HCT116 (cell line): ENCODE measurements at regions not wholly inside any gene's neighbourhood (a gene's known extent, or its start where the extent isn't known, plus 50 kb on each side); places are given as distances from the start of the nearest gene placed in this dataset.
"Not testable (repeated sequence)": the region's sequence is repeated elsewhere in the genome, so short reads cannot be mapped to it uniquely, and the experiment has no call there.

ENCODE experiments used
- ATAC-seq: fragments of 200-7000 bp; cut with Tn5 transposase; 2 replicates; pipeline ENCODE4 v1.9.1; 2020; ENCODE audit warnings: mild to moderate bottlenecking, moderate library complexity
- BruUV-seq: library from RNA; stranded (reverse); fragments of 400-500 nt; replicated peaks from 2 replicates; lab custom pipeline; 2021; lab: Mats Ljungman, UMichigan
- CTCF ChIA-PET: fragments of 300-600 bp; sonication (Branson Sonifier 250); formaldehyde crosslinking; loops from one replicate; lab custom pipeline; 2021; ENCODE audit warnings: antibody characterized with exemption; lab: Charles Lee
- POLR2A ChIA-PET: fragments of 300-600, 350-600 bp; sonication (Branson Sonifier 250); formaldehyde crosslinking; loops from one replicate; lab custom pipeline; 2021; ENCODE audit warnings: antibody characterized with exemption; lab: Charles Lee
- RAD21 ChIA-PET, 2 experiments: fragments of 300-600 bp; sonication (Branson Sonifier 250); formaldehyde crosslinking; loops; one replicate each; lab custom pipeline; 2023; ENCODE audit warnings: low total read pairs in 2 of 2; ENCODE audit not compliant: uncharacterized antibody in 2 of 2, unreplicated experiment in 2 of 2, low non-redundant PET in 1 of 2; lab: Charles Lee
- DNase-seq: peaks from one replicate; pipeline ENCODE4 v3.0.0-alpha.2; 2010; ENCODE audit warnings: low read depth, low spot score
- H2AFZ ChIP-seq: fragments of 200-600 bp; shearing (Covaris generic), sonication (generic); 2 replicates; pipeline ENCODE4 v1.6.1; 2017; ENCODE audit warnings: low read depth, mixed run types, mixed read lengths, antibody characterized with exemption, low read length; ENCODE audit not compliant: poor library complexity, severe bottlenecking
- H3K27ac ChIP-seq: 2 replicates; pipeline ENCODE4 v1.5.1; 2012; ENCODE audit warnings: low read depth, low read length
- H3K27me3 ChIP-seq: fragments of 200-600 bp; sonication (generic); 2 replicates; pipeline ENCODE4 v1.6.1; 2016; ENCODE audit warnings: mixed run types, low read length, mixed read lengths; ENCODE audit not compliant: insufficient read depth
- H3K36me3 ChIP-seq, 2 experiments: fragments of 200-500 bp in 1 of 2; fragments of 200-600 bp in 1 of 2; sonication (Bioruptor generic) in 1 of 2; sonication (generic) in 1 of 2; 2 replicates each; pipeline versions ENCODE4 v1.5.1 to v1.6.1; 2014 to 2016; ENCODE audit warnings: low read length in 2 of 2, inconsistent platforms in 1 of 2, mixed read lengths in 1 of 2, mixed run types in 1 of 2; ENCODE audit not compliant: insufficient read depth in 2 of 2, control insufficient read depth in 1 of 2
- H3K4me1 ChIP-seq, 2 experiments: fragments of 200-600 bp in 1 of 2; sonication (generic) in 1 of 2; 2 replicates each; pipeline versions ENCODE4 v1.5.1 to v1.6.1; 2012 to 2017; ENCODE audit warnings: low read length in 2 of 2, inconsistent platforms in 1 of 2, mild to moderate bottlenecking in 1 of 2, mixed read lengths in 1 of 2, mixed run types in 1 of 2, moderate library complexity in 1 of 2; ENCODE audit not compliant: insufficient read depth in 2 of 2, control insufficient read depth in 1 of 2
- H3K4me2 ChIP-seq: fragments of 200-600 bp; sonication (generic); 2 replicates; pipeline ENCODE4 v1.6.1; 2017; ENCODE audit warnings: mixed run types, low read length, mixed read lengths
- H3K4me3 ChIP-seq, 2 experiments: fragments of 200-600 bp in 1 of 2; sonication (generic) in 1 of 2; replicated peaks in 1 of 2; 2 replicates each; pipeline ENCODE4 v1.5.1; 2011 to 2016; ENCODE audit warnings: low read length in 2 of 2, control low read depth in 1 of 2, low read depth in 1 of 2, mild to moderate bottlenecking in 1 of 2, mixed read lengths in 1 of 2, mixed run types in 1 of 2
- H3K79me2 ChIP-seq: fragments of 200-600 bp; sonication (generic); 2 replicates; pipeline ENCODE4 v1.6.1; 2017; ENCODE audit warnings: mild to moderate bottlenecking, mixed run types, low read length, moderate library complexity, mixed read lengths; ENCODE audit not compliant: insufficient read depth
- H3K9ac ChIP-seq: fragments of 200-600 bp; sonication (generic); 2 replicates; pipeline ENCODE4 v1.6.1; 2016; ENCODE audit warnings: low read length, mixed read lengths
- H3K9me2 ChIP-seq: fragments of 200-600 bp; sonication (generic), shearing (Covaris generic); 2 replicates; pipeline ENCODE4 v1.6.1; 2017; ENCODE audit warnings: mixed run types, mild to moderate bottlenecking, moderate library complexity; ENCODE audit not compliant: insufficient read depth
- H3K9me3 ChIP-seq, 2 experiments: fragments of 200-500 bp in 1 of 2; fragments of 200-600 bp in 1 of 2; sonication (Bioruptor generic) in 1 of 2; sonication (generic) in 1 of 2; 2 replicates each; pipeline ENCODE4 v1.6.1; 2014 to 2017; ENCODE audit warnings: low read length in 2 of 2, mixed read lengths in 2 of 2, inconsistent platforms in 1 of 2, low read depth in 1 of 2, mild to moderate bottlenecking in 1 of 2, mixed run types in 1 of 2, moderate library complexity in 1 of 2; ENCODE audit not compliant: control insufficient read depth in 1 of 2, insufficient read depth in 1 of 2
- H4K20me1 ChIP-seq: fragments of 200-600 bp; sonication (generic), shearing (Covaris generic); 2 replicates; pipeline ENCODE4 v1.6.1; 2017; ENCODE audit warnings: mixed run types, mild to moderate bottlenecking, moderate library complexity; ENCODE audit not compliant: insufficient read depth
- intact Hi-C: fragments of 100-400 bp; cut with micrococcal nuclease; formaldehyde crosslinking; loops from 2 replicates; pipeline ENCODE4 v1.10.0; 2022

DNA sequence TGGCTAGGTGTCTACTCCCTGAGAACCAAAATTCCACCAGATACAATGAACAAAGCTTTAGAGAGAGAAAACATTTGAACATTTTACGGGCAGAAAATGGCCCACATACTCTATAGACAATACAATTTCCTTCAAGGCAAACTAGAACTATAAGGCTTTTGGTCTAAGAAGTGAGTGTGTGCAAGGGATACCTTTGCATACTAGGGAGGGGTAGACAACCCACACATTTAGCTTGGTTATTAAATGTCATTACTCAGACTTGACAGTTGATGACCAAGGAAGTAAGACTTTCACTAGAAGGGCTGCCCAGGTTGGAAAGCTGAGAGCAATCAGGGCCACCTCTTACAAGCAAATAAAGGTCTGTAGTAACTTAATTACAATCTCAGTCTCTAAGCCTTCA, 64.0 kb upstream of the PLEKHM1 start:
- DNase-seq, H3K27me3 ChIP-seq, H3K9me2 ChIP-seq, H3K9me3 ChIP-seq, H3K79me2 ChIP-seq, H4K20me1 ChIP-seq, intact Hi-C loops, BruUV-seq, H3K27ac ChIP-seq, POLR2A ChIA-PET, H3K4me1 ChIP-seq, H3K36me3 ChIP-seq, H3K9ac ChIP-seq, H3K4me2 ChIP-seq, CTCF ChIA-PET, H2AFZ ChIP-seq, H3K4me3 ChIP-seq, ATAC-seq, RAD21 ChIA-PET: not testable (repeated sequence)

DNA sequence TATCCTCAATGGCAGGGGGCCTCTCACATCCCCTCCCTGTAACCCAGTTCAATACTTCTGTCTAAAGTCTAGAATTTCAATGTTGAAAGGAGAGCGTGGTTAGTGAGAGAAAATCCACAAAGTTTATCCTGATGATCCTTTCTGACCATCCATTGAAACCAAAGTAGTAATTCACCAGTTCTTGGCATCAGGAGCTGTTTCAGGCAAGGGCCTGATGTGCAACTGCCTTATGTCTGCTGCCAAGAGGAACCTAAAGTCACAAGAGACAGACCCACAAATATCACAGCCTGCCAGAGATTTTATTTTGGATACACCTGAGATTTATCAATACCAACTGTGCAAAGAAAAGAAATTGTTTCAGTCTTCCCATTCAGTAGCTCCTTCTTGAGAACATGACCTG, 68.3 kb upstream of the PLEKHM1 start:
- DNase-seq, intact Hi-C loops, CTCF ChIA-PET, RAD21 ChIA-PET, BruUV-seq, H3K9me3 ChIP-seq, H3K4me2 ChIP-seq, ATAC-seq, H4K20me1 ChIP-seq, H3K4me1 ChIP-seq, H3K27me3 ChIP-seq, H2AFZ ChIP-seq, H3K36me3 ChIP-seq, POLR2A ChIA-PET, H3K9ac ChIP-seq, H3K4me3 ChIP-seq, H3K9me2 ChIP-seq, H3K27ac ChIP-seq, H3K79me2 ChIP-seq: not testable (repeated sequence)

DNA sequence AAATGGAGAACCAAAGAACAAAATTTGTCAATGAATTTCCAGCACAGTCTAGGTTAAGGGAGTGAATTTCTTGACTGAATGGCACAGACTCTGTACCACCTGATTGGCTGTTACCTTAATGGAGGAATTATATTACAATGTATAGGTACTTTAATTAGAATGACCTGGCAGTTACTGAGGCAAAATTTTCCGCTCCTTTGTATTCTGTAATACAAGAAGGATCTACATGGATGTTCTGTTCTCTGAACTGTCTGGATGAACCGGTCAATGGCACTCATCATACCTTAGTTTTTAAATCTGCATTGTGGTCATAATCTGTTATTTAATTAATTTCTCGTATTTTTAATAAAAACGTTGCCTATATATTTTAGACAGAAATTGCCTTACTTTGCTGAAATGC, 72.3 kb upstream of the PLEKHM1 start:
- H3K36me3 ChIP-seq, H3K9me2 ChIP-seq, H3K4me2 ChIP-seq, H3K9me3 ChIP-seq, H3K4me3 ChIP-seq, CTCF ChIA-PET, RAD21 ChIA-PET, H2AFZ ChIP-seq, H4K20me1 ChIP-seq, BruUV-seq, H3K27ac ChIP-seq, POLR2A ChIA-PET, intact Hi-C loops, H3K79me2 ChIP-seq, H3K27me3 ChIP-seq, ATAC-seq, H3K4me1 ChIP-seq, H3K9ac ChIP-seq, DNase-seq: not testable (repeated sequence)
